ENCODE measurements at regions not wholly inside any gene's neighbourhood (a gene's known extent, or its start where the extent isn't known, plus 50 kb on each side); places are given as distances from the start of the nearest gene placed in this dataset.

GRCh38 chr5:159855476-159856191, 60.6 kb upstream of the ADRA1B start:
- no peak for DNase-seq (ENCODE audit: low read depth)

DNA sequence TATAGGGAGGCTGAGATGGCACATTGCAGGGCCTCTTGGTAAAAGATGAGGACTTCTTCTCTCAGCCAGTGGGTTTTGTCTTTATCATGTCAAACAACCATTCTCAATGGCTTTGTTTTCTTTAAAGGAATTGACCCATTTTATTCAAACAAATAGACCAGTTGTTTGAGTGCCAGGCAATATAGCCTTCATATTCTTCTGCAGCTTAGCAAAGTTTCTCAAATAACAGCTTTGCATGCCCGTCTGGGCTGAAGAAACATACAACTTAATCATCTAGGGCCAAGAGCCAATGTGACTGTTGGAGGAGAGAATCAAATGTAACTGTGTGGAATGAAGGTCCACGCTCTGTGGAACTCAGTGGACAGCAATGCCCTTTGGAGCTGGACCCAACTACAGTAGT, 57.4 kb upstream of the ADRA1B start:
- DNase-seq (ENCODE audit: low read depth) = no peak

GRCh38 chr5:159861086-159861485, 55.2 kb upstream of the ADRA1B start:
- no peak for DNase-seq (ENCODE audit: low read depth)

- no peak for DNase-seq (ENCODE audit: low read depth)
Measured at GRCh38 chr5:159864885-159865691, 51.2 kb upstream of the ADRA1B start.

GRCh38 chr5:159866093-159866492, 50.2 kb upstream of the ADRA1B start:
- DNase-seq (ENCODE audit: low read depth) = no peak

Measured in stimulated activated CD8-positive, alpha-beta memory T cell treated with anti-CD3 and anti-CD28 coated beads, Interleukin-4, amount 100 ng/mL, for 24 hours (primary cell).